K562 (cell line): ENCODE measurements at regions not wholly inside any gene's neighbourhood (a gene's known extent, or its start where the extent isn't known, plus 50 kb on each side); places are given as distances from the start of the nearest gene placed in this dataset.

Experiments
- ATAC-seq: fragments of 200-7000 bp; cut with Tn5 transposase; 3 replicates; pipeline ENCODE4 v1.9.1; 2020; ENCODE audit warnings: moderate library complexity
- BruUV-seq: library from RNA; stranded (reverse); fragments of 400-500 nt; replicated peaks from 2 replicates; lab custom pipeline; 2021; lab: Mats Ljungman, UMichigan
- CTCF ChIA-PET: fragments of 300-600 bp; formaldehyde crosslinking; extraction: SDS; loops from one replicate; lab custom pipeline; 2021; ENCODE audit warnings: low intra/inter-chr PET ratio; lab: Yijun Ruan, JAX
- POLR2A ChIA-PET: fragments of 300-600, 350-650 bp; sonication (Branson Sonifier 250); formaldehyde crosslinking; extraction: SDS; loops from one replicate; lab custom pipeline; 2021; ENCODE audit warnings: antibody characterized with exemption, inconsistent platforms; lab: Yijun Ruan, JAX
- DNase-seq, 4 experiments: peaks; one replicate each; pipeline versions ENCODE4 v3.0.0 to v3.0.0-alpha.2; 2011 to 2018; ENCODE audit warnings: low spot score in 3 of 4, mixed read lengths in 3 of 4; ENCODE audit errors: extremely low read depth in 1 of 4
- FAIRE-seq: peaks from 2 replicates; lab custom pipeline; 2011; peaks lifted over from hg19 to GRCh38; lab: Jason Lieb, UNC
- H2AFZ ChIP-seq: 2 replicates; pipeline ENCODE4 v1.6.0; 2011; ENCODE audit warnings: low read depth, low read length, control low read depth, inconsistent platforms
- H3K27ac ChIP-seq: fragments of 200-600 bp; 3 replicates; pipeline ENCODE4 v1.8.0; 2011; ENCODE audit warnings: low read depth, mild to moderate bottlenecking, control low read depth, inconsistent platforms, low read length, moderate library complexity, mixed read lengths; ENCODE audit errors: extremely low read depth
- H3K27me3 ChIP-seq, 2 experiments: fragments of 300-600 bp in 1 of 2; 2 replicates in 1 of 2; 3 replicates in 1 of 2; pipeline versions ENCODE4 v1.6.0 to v1.8.0; 2011; ENCODE audit warnings: inconsistent platforms in 2 of 2, low read length in 2 of 2, mild to moderate bottlenecking in 1 of 2, mixed read lengths in 1 of 2, moderate library complexity in 1 of 2; ENCODE audit not compliant: control insufficient read depth in 2 of 2, insufficient read depth in 2 of 2
- H3K36me3 ChIP-seq: fragments of 300-600 bp; 3 replicates; pipeline ENCODE4 v1.8.0; 2011; ENCODE audit warnings: mild to moderate bottlenecking, low read length, inconsistent platforms; ENCODE audit not compliant: control insufficient read depth, insufficient read depth
- H3K4me1 ChIP-seq, 2 experiments: fragments of 200-600 bp in 1 of 2; replicated peaks in 1 of 2; 2 replicates in 1 of 2; 3 replicates in 1 of 2; pipeline versions ENCODE4 v1.5.1 to v1.8.0; 2011; ENCODE audit warnings: inconsistent platforms in 2 of 2, low read length in 2 of 2, mild to moderate bottlenecking in 1 of 2, mixed read lengths in 1 of 2, moderate library complexity in 1 of 2; ENCODE audit not compliant: control insufficient read depth in 2 of 2, insufficient read depth in 2 of 2
- H3K4me2 ChIP-seq: 2 replicates; pipeline ENCODE4 v1.6.1; 2011; ENCODE audit warnings: low read length, control low read depth, inconsistent platforms, mixed read lengths; ENCODE audit not compliant: insufficient read depth
- H3K4me3 ChIP-seq: fragments of 200-600 bp; sonication (generic), shearing (Covaris generic); 2 replicates; pipeline ENCODE4 v1.5.1; 2016; ENCODE audit warnings: control low read depth, inconsistent platforms
- H3K79me2 ChIP-seq: fragments of 200-600 bp; 3 replicates; pipeline ENCODE4 v1.8.0; 2011; ENCODE audit warnings: low read length, inconsistent platforms; ENCODE audit not compliant: control insufficient read depth, insufficient read depth
- H3K9ac ChIP-seq, 2 experiments: 2 replicates each; pipeline versions ENCODE4 v1.6.0 to v1.6.1; 2011; ENCODE audit warnings: low read depth in 2 of 2, low read length in 2 of 2, control low read depth in 1 of 2, inconsistent platforms in 1 of 2, mild to moderate bottlenecking in 1 of 2, mixed read lengths in 1 of 2; ENCODE audit not compliant: insufficient read depth in 1 of 2
- H3K9me1 ChIP-seq: one replicate; pipeline ENCODE4 v1.6.0; 2011; ENCODE audit warnings: inconsistent platforms, mild to moderate bottlenecking, low read length, moderate library complexity; ENCODE audit not compliant: control insufficient read depth, insufficient read depth
- H3K9me3 ChIP-seq: replicated peaks from 2 replicates; pipeline ENCODE4 v1.5.1; 2011; ENCODE audit warnings: low read depth, low read length, inconsistent platforms; ENCODE audit not compliant: control insufficient read depth, insufficient read depth
- H4K20me1 ChIP-seq: replicated peaks from 2 replicates; pipeline ENCODE4 v1.6.1; 2011; ENCODE audit warnings: low read length, inconsistent platforms, mixed read lengths; ENCODE audit not compliant: control insufficient read depth, insufficient read depth
- ATF7 ChIP-seq: fragments of 450-650 bp; IDR thresholded peaks from 2 replicates; pipeline ENCODE4 v1.7.1; 2014; ENCODE audit warnings: mild to moderate bottlenecking, moderate library complexity
- ERF ChIP-seq: fragments of 450-650 bp; formaldehyde crosslinking; IDR thresholded peaks from 2 replicates; pipeline ENCODE4 v1.4.0; 2020; ENCODE audit warnings: mild to moderate bottlenecking, mixed read lengths
- FOXP1 ChIP-seq: sonication (generic); formaldehyde crosslinking; IDR thresholded peaks from 2 replicates; pipeline ENCODE4 v1.8.0; 2022; ENCODE audit warnings: mild to moderate bottlenecking, missing genetic modification reagents
- HEY1 ChIP-seq: fragments of 250-450 bp; sonication (Bioruptor Pico); IDR thresholded peaks from 2 replicates; pipeline ENCODE4 v1.5.0; 2020; ENCODE audit warnings: mild to moderate bottlenecking, moderate library complexity, borderline replicate concordance
- SIN3A ChIP-seq, 2 experiments: fragments of 150-350 bp in 1 of 2; IDR thresholded peaks; 2 replicates each; pipeline ENCODE4 v1.6.1; 2011 to 2016; ENCODE audit warnings: borderline replicate concordance in 2 of 2, low read depth in 2 of 2, low read length in 2 of 2, mild to moderate bottlenecking in 2 of 2, moderate library complexity in 2 of 2; ENCODE audit not compliant: control insufficient read depth in 1 of 2
- SRSF1 ChIP-seq: fragments of 200-400 bp; formaldehyde crosslinking; IDR thresholded peaks from 2 replicates; pipeline ENCODE4 v1.6.1; 2017; ENCODE audit warnings: mild to moderate bottlenecking, low read depth, low read length, moderate library complexity
- ZNF140 ChIP-seq: fragments of 250-450 bp; sonication (Bioruptor Pico); IDR thresholded peaks from 2 replicates; pipeline ENCODE4 v1.8.0; 2021; ENCODE audit warnings: moderate library complexity, mild to moderate bottlenecking, inconsistent platforms
- ZNF239 ChIP-seq: fragments of 250-450 bp; sonication (Bioruptor Pico); IDR thresholded peaks from 2 replicates; pipeline ENCODE4 v1.4.0; 2020; ENCODE audit warnings: mild to moderate bottlenecking
- WGBS: fragments of 100-300 bp; shearing (Covaris generic); methylation state at CpG from one replicate; pipeline ENCODE4 v1.1.6; 2016; ENCODE audit warnings: low coverage, mixed read lengths; ENCODE audit not compliant: insufficient coverage; ENCODE audit errors: missing lambda C conversion rate; 5-methylcytosine and 5-hydroxymethylcytosine counted together
- in situ Hi-C: fragments of 300-500 bp; cut with MboI; formaldehyde crosslinking; loops from 4 replicates; pipeline ENCODE4 v1.15.0; 2018; ENCODE audit warnings: inconsistent platforms, mixed read lengths
- intact Hi-C: fragments of 100-400 bp; cut with micrococcal nuclease; formaldehyde crosslinking; loops from 2 replicates; pipeline ENCODE4 v1.14.2; 2022
- TF ChIP-seq, protein P1 (sequence below): IDR thresholded peaks from 3 replicates; pipeline ENCODE4 v1.6.1; 2011; ENCODE audit warnings: borderline replicate concordance, mild to moderate bottlenecking; ENCODE audit not compliant: insufficient read length, insufficient read depth
- TF ChIP-seq, protein P2 (sequence below): IDR thresholded peaks from 2 replicates; pipeline ENCODE4 v1.6.1; 2012; ENCODE audit warnings: low read depth, low read length, improper control_type of control experiment, borderline replicate concordance
- TF ChIP-seq, protein P3 (sequence below): fragments of 450-650 bp; IDR thresholded peaks from 2 replicates; pipeline ENCODE4 v1.6.1; 2017; ENCODE audit warnings: mild to moderate bottlenecking, moderate library complexity

DNA sequence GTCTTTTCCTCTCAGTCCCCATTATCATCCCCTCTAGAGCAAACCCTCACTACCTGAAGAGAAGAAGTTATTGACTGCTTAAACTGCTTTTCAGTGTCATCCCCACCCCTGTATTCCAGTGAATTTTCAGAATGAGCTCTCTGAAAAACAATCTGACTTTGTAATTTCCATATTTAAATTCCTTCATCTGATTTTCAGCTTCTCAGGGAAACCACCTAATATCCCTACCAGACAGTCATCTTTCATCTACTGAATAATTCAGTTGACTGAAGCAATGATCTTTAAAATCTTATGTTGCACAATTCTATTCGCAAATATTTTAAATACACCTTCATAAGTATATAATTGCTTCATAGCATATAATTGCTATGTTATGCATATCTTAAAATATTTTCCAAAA, 258.7 kb downstream of the HTR1B start:
- ChIA-PET POLR2A (no interaction called here), CTCF (no interaction called here)
- TF ChIP-seq ATF7 (no peak), ZNF140 (no peak), HEY1 (CRISPR knock-in tag) (no peak), ERF (no peak), FOXP1 (CRISPR knock-in tag) (no peak), SIN3A (IDR thresholded peaks at IDR 0.05; ENCODE audit: borderline replicate concordance in 2 of 2, control insufficient read depth in 1 of 2, low read depth in 2 of 2, low read length in 2 of 2) (no peak), SRSF1 (no peak), ZNF239 (CRISPR knock-in tag) (no peak)
- TF ChIP-seq, protein P1, sequence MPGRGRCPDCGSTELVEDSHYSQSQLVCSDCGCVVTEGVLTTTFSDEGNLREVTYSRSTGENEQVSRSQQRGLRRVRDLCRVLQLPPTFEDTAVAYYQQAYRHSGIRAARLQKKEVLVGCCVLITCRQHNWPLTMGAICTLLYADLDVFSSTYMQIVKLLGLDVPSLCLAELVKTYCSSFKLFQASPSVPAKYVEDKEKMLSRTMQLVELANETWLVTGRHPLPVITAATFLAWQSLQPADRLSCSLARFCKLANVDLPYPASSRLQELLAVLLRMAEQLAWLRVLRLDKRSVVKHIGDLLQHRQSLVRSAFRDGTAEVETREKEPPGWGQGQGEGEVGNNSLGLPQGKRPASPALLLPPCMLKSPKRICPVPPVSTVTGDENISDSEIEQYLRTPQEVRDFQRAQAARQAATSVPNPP: no peak
- TF ChIP-seq, protein P2, sequence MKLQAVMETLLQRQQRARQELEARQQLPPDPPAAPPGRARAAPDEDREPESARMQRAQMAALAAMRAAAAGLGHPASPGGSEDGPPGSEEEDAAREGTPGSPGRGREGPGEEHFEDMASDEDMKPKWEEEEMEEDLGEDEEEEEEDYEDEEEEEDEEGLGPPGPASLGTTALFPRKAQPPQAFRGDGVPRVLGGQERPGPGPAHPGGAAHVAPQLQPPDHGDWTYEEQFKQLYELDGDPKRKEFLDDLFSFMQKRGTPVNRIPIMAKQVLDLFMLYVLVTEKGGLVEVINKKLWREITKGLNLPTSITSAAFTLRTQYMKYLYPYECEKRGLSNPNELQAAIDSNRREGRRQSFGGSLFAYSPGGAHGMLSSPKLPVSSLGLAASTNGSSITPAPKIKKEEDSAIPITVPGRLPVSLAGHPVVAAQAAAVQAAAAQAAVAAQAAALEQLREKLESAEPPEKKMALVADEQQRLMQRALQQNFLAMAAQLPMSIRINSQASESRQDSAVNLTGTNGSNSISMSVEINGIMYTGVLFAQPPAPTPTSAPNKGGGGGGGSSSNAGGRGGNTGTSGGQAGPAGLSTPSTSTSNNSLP: no peak
- TF ChIP-seq, protein P3, sequence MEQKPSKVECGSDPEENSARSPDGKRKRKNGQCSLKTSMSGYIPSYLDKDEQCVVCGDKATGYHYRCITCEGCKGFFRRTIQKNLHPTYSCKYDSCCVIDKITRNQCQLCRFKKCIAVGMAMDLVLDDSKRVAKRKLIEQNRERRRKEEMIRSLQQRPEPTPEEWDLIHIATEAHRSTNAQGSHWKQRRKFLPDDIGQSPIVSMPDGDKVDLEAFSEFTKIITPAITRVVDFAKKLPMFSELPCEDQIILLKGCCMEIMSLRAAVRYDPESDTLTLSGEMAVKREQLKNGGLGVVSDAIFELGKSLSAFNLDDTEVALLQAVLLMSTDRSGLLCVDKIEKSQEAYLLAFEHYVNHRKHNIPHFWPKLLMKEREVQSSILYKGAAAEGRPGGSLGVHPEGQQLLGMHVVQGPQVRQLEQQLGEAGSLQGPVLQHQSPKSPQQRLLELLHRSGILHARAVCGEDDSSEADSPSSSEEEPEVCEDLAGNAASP: no peak
- no peak overlapping the region for H3K4me2 ChIP-seq
- in situ Hi-C loops (no loop called here), intact Hi-C loops (no loop called here)
- H3K9me3 ChIP-seq: no peaks in the 10 kb centered on the region
- no peaks in the 10 kb centered on the region for H3K27me3 ChIP-seq
- FAIRE-seq (no peak), ATAC-seq (no peak), DNase-seq (no peak)
- no peak overlapping the region for H3K27ac ChIP-seq
- H3K4me3 ChIP-seq: no peak overlapping the region
- no peaks in the 10 kb centered on the region for H3K36me3 ChIP-seq
- H3K9ac ChIP-seq: no peak overlapping the region
- H3K9me1 ChIP-seq: no peaks in the 10 kb centered on the region
- no peaks in the 10 kb centered on the region for H3K4me1 ChIP-seq
- no peaks in the 10 kb centered on the region for H4K20me1 ChIP-seq
- H3K79me2 ChIP-seq: no peaks in the 10 kb centered on the region
- 0% methylated on average over 1 of the region's 1 CpG for WGBS
- no peak overlapping the region for H2AFZ ChIP-seq
- BruUV-seq: no TSS peak
